Iris pigment epithelial cell (primary cell): ENCODE measurements at regions not wholly inside any gene's neighbourhood (a gene's known extent, or its start where the extent isn't known, plus 50 kb on each side); places are given as distances from the start of the nearest gene placed in this dataset.
"Not testable (repeated sequence)": the region's sequence is repeated elsewhere in the genome, so short reads cannot be mapped to it uniquely, and the experiment has no call there.

Experiments
- DNase-seq: peaks from one replicate; pipeline ENCODE4 v3.0.0-alpha.2; 2011; ENCODE audit warnings: low read depth

- DNase-seq = no peak
These were observed 127.0 kb upstream of the MEOX2 start for GRCh38 chr7:15813448-15813847.

- not testable (repeated sequence) for DNase-seq
These were observed 123.9 kb upstream of the MEOX2 start for GRCh38 chr7:15810383-15810782.

GRCh38 chr7:15809936-15810335, 123.5 kb upstream of the MEOX2 start:
- not testable (repeated sequence) for DNase-seq

GRCh38 chr7:15805891-15806290, 119.4 kb upstream of the MEOX2 start:
- DNase-seq = no peak

- no peak for DNase-seq
These were observed 115.9 kb upstream of the MEOX2 start for GRCh38 chr7:15802425-15802824.

- DNase-seq = peak; percentile 10
These were observed 115.1 kb upstream of the MEOX2 start for GRCh38 chr7:15801551-15801950.

- no peak for DNase-seq
These were observed 114.6 kb upstream of the MEOX2 start for GRCh38 chr7:15801041-15801440.

- DNase-seq = no peak
These were observed 111.6 kb upstream of the MEOX2 start for GRCh38 chr7:15798081-15798480.

- no peak for DNase-seq
These were observed 108.9 kb upstream of the MEOX2 start for GRCh38 chr7:15795393-15795792.

GRCh38 chr7:15794801-15795200, 108.3 kb upstream of the MEOX2 start:
- DNase-seq = no peak

GRCh38 chr7:15784694-15785030, 98.2 kb upstream of the MEOX2 start:
- no peak for DNase-seq

- DNase-seq = no peak
These were observed 97.7 kb upstream of the MEOX2 start for GRCh38 chr7:15783987-15784693.

GRCh38 chr7:15782656-15783055, 96.2 kb upstream of the MEOX2 start:
- DNase-seq = no peak

GRCh38 chr7:15781944-15782343, 95.5 kb upstream of the MEOX2 start:
- no peak for DNase-seq

GRCh38 chr7:15780271-15780670, 93.8 kb upstream of the MEOX2 start:
- peak; percentile 11 for DNase-seq

- no peak for DNase-seq
These were observed 91.7 kb upstream of the MEOX2 start for GRCh38 chr7:15778191-15778590.

GRCh38 chr7:15765753-15766152, 79.3 kb upstream of the MEOX2 start:
- no peak for DNase-seq

GRCh38 chr7:15764851-15765382, 78.4 kb upstream of the MEOX2 start:
- DNase-seq = no peak

GRCh38 chr7:15764010-15764409, 77.5 kb upstream of the MEOX2 start:
- DNase-seq = no peak

GRCh38 chr7:15757041-15758000, 70.8 kb upstream of the MEOX2 start:
- no peak for DNase-seq

GRCh38 chr7:15755061-15755460, 68.6 kb upstream of the MEOX2 start:
- no peak for DNase-seq

GRCh38 chr7:15753887-15754579, 67.5 kb upstream of the MEOX2 start:
- DNase-seq = no peak
